HG03521 (cell line): ENCODE measurements at regions not wholly inside any gene's neighbourhood (a gene's known extent, or its start where the extent isn't known, plus 50 kb on each side); places are given as distances from the start of the nearest gene placed in this dataset.

Source experiments
- ATAC-seq: cut with Tn5 transposase; IDR thresholded peaks from one replicate; pipeline ENCODE4 v1.9.1; 2021; ENCODE audit warnings: mild to moderate bottlenecking, moderate library complexity; ENCODE audit not compliant: unreplicated experiment

- ATAC-seq, result no peak
Observed at GRCh38 chr16:65876624-65877023, 489.9 kb upstream of the CDH5 start.

- ATAC-seq, result no peak
Observed at GRCh38 chr16:65876056-65876408, 490.5 kb upstream of the CDH5 start.

GRCh38 chr16:65875381-65876055 is 491.0 kb upstream of the CDH5 start:
- ATAC-seq, result no peak

- no peak for ATAC-seq
Observed at GRCh38 chr16:65869261-65869660, 497.2 kb upstream of the CDH5 start.

- no peak for ATAC-seq
Observed at GRCh38 chr16:65867276-65867960, 499.1 kb upstream of the CDH5 start.

GRCh38 chr16:65863236-65863635 is 503.3 kb upstream of the CDH5 start:
- ATAC-seq, result no peak

GRCh38 chr16:65861131-65861731 is 505.3 kb upstream of the CDH5 start:
- ATAC-seq, result no peak

GRCh38 chr16:65855171-65856145 is 511.0 kb upstream of the CDH5 start:
- no peak for ATAC-seq

- ATAC-seq, result no peak
Observed at GRCh38 chr16:65846210-65846602, 520.3 kb upstream of the CDH5 start.

GRCh38 chr16:65845466-65846209 is 520.9 kb upstream of the CDH5 start:
- ATAC-seq, result no peak

GRCh38 chr16:65843941-65844340 is 522.5 kb upstream of the CDH5 start:
- ATAC-seq, result no peak

- no peak for ATAC-seq
Observed at GRCh38 chr16:65842067-65842466, 524.4 kb upstream of the CDH5 start.

GRCh38 chr16:65838001-65838400 is 528.5 kb upstream of the CDH5 start:
- ATAC-seq, result no peak

GRCh38 chr16:65837464-65837863 is 529.0 kb upstream of the CDH5 start:
- no peak for ATAC-seq

- no peak for ATAC-seq
Observed at GRCh38 chr16:65834688-65835087, 531.8 kb upstream of the CDH5 start.

GRCh38 chr16:65833171-65833871 is 533.2 kb upstream of the CDH5 start:
- ATAC-seq, result no peak

- ATAC-seq, result no peak
Observed at GRCh38 chr16:65832679-65833078, 533.8 kb upstream of the CDH5 start.

GRCh38 chr16:65831903-65832666 is 534.4 kb upstream of the CDH5 start:
- no peak for ATAC-seq

GRCh38 chr16:65829076-65829475 is 537.4 kb upstream of the CDH5 start:
- ATAC-seq, result no peak
